Neuronal stem cell (in vitro differentiated cells): ENCODE measurements at regions not wholly inside any gene's neighbourhood (a gene's known extent, or its start where the extent isn't known, plus 50 kb on each side); places are given as distances from the start of the nearest gene placed in this dataset.
"Not testable (repeated sequence)": the region's sequence is repeated elsewhere in the genome, so short reads cannot be mapped to it uniquely, and the experiment has no call there.

Source experiments
- DNase-seq: peaks from one replicate; pipeline ENCODE4 v3.0.0-alpha.2; 2013; ENCODE audit warnings: low spot score
- H2AFZ ChIP-seq: one replicate; pipeline ENCODE4 v1.6.1; 2013; ENCODE audit warnings: mild to moderate bottlenecking, low read length, inconsistent platforms
- H2AK5ac ChIP-seq: 2 replicates; pipeline ENCODE4 v1.6.1; 2013; ENCODE audit warnings: low read depth, mild to moderate bottlenecking, inconsistent platforms, low read length, moderate library complexity, mixed read lengths
- H2BK120ac ChIP-seq: 2 replicates; pipeline ENCODE4 v1.6.1; 2013; ENCODE audit warnings: low read depth, mild to moderate bottlenecking, inconsistent platforms, low read length, moderate library complexity, mixed read lengths
- H2BK12ac ChIP-seq: one replicate; pipeline ENCODE4 v1.6.1; 2013; ENCODE audit warnings: low read length, inconsistent platforms
- H2BK15ac ChIP-seq: 2 replicates; pipeline ENCODE4 v1.6.1; 2013; ENCODE audit warnings: mild to moderate bottlenecking, low read length, inconsistent platforms, mixed read lengths
- H2BK5ac ChIP-seq: one replicate; pipeline ENCODE4 v1.6.1; 2013; ENCODE audit warnings: inconsistent platforms, mild to moderate bottlenecking, low read length, moderate library complexity
- H3K14ac ChIP-seq: one replicate; pipeline ENCODE4 v1.6.1; 2013; ENCODE audit warnings: low read length, inconsistent platforms
- H3K18ac ChIP-seq: 2 replicates; pipeline ENCODE4 v1.6.1; 2013; ENCODE audit warnings: low read length, inconsistent platforms
- H3K23ac ChIP-seq: 2 replicates; pipeline ENCODE4 v1.6.1; 2013; ENCODE audit warnings: low read depth, mild to moderate bottlenecking, mixed read lengths, low read length, inconsistent platforms; ENCODE audit not compliant: poor library complexity
- H3K27ac ChIP-seq: replicated peaks from 3 replicates; pipeline ENCODE4 v1.5.1; 2013; ENCODE audit warnings: low read length, inconsistent platforms
- H3K27me3 ChIP-seq, 3 experiments: 2 replicates each; pipeline ENCODE4 v1.6.1; 2013; ENCODE audit warnings: low read length in 3 of 3, mild to moderate bottlenecking in 2 of 3, inconsistent platforms in 1 of 3, low read depth in 1 of 3, mixed read lengths in 1 of 3, moderate library complexity in 1 of 3; ENCODE audit not compliant: control insufficient read depth in 3 of 3, insufficient read depth in 3 of 3
- H3K36me3 ChIP-seq, 2 donors: replicated peaks in 1 of 2; 2 replicates each; pipeline ENCODE4 v1.6.1; 2013; ENCODE audit warnings: low read length in 2 of 2; ENCODE audit not compliant: control insufficient read depth in 2 of 2, insufficient read depth in 2 of 2
- H3K4ac ChIP-seq: 2 replicates; pipeline ENCODE4 v1.6.1; 2013; ENCODE audit warnings: inconsistent platforms, mild to moderate bottlenecking, low read length, moderate library complexity
- H3K4me1 ChIP-seq, 2 donors: 1 replicate in 1 of 2; 2 replicates in 1 of 2; pipeline ENCODE4 v1.6.1; 2013; ENCODE audit warnings: low read length in 2 of 2, low read depth in 1 of 2; ENCODE audit not compliant: control insufficient read depth in 2 of 2, insufficient read depth in 1 of 2
- H3K4me2 ChIP-seq: one replicate; pipeline ENCODE4 v1.6.1; 2013; ENCODE audit warnings: mild to moderate bottlenecking, low read length, inconsistent platforms; ENCODE audit not compliant: insufficient read depth, poor library complexity, severe bottlenecking
- H3K4me3 ChIP-seq, 2 donors: 2 replicates each; pipeline ENCODE4 v1.5.1; 2013; ENCODE audit warnings: low read length in 2 of 2, mild to moderate bottlenecking in 2 of 2, inconsistent platforms in 1 of 2, moderate library complexity in 1 of 2
- H3K79me1 ChIP-seq: one replicate; pipeline ENCODE4 v1.6.1; 2013; ENCODE audit warnings: low read depth, mild to moderate bottlenecking, inconsistent platforms, low read length, moderate library complexity
- H3K9ac ChIP-seq: one replicate; pipeline ENCODE4 v1.6.1; 2013; ENCODE audit warnings: mild to moderate bottlenecking, low read depth, low read length, inconsistent platforms; ENCODE audit not compliant: poor library complexity
- H3K9me3 ChIP-seq, 2 donors: replicated peaks in 1 of 2; 2 replicates each; pipeline versions ENCODE3 to v1.6.1; 2013; ENCODE audit warnings: low read length in 2 of 2, mild to moderate bottlenecking in 2 of 2, inconsistent platforms in 1 of 2, low read depth in 1 of 2, mixed read lengths in 1 of 2, moderate library complexity in 1 of 2; ENCODE audit not compliant: control insufficient read depth in 2 of 2, insufficient read depth in 1 of 2
- H4K8ac ChIP-seq: one replicate; pipeline ENCODE4 v1.6.1; 2013; ENCODE audit warnings: low read depth, mild to moderate bottlenecking, inconsistent platforms, low read length, moderate library complexity
- H4K91ac ChIP-seq: one replicate; pipeline ENCODE4 v1.6.1; 2013; ENCODE audit warnings: low read length, low read depth, mild to moderate bottlenecking, inconsistent platforms; ENCODE audit not compliant: poor library complexity
- WGBS, 2 donors: extraction: QIAGEN DNeasy Blood & Tissue Kit; methylation state at CpG; one replicate each; pipeline ENCODE4 v1.1.7; 2013; ENCODE audit warnings: missing lambda C conversion rate in 2 of 2, mixed read lengths in 1 of 2; ENCODE audit not compliant: insufficient read length in 2 of 2, insufficient replicate concordance in 1 of 2; ENCODE audit errors: extremely low coverage in 2 of 2; 5-methylcytosine and 5-hydroxymethylcytosine counted together

DNA sequence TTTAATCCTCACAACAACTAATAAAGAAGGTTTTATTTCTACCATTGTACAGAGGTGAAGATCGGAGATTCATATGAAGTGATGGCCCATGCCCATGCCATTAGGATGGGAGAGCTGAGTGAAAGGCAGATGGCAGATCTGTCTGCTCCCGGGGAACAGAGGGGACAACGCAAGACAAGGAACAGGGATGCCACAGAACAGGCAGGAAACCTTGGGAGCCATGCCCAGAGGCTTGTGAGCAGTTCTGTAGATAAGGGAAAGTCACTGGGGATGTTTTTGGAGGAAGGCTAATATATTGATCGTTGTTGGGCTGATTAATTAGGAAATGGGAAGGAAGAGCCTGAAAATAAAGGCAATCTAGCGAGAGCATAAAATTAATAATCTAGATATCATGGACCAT, 73.1 kb upstream of the ITGB1 start:
- Histone ChIP-seq H3K18ac (no peak overlapping the region), H3K14ac (no peak overlapping the region), H3K27ac (no peak overlapping the region), H2AFZ (no peak overlapping the region), H3K4me1 (no peaks in the 10 kb centered on the region), H2AK5ac (no peak overlapping the region), H2BK12ac (no peak overlapping the region), H3K79me1 (no peaks in the 10 kb centered on the region), H3K4me3 (no peak overlapping the region), H3K27me3 (peaks cover 0 to 13% (median 0%) of the 10 kb centered on the region in 3 experiments), H3K4ac (no peak overlapping the region), H2BK15ac (no peak overlapping the region), H2BK5ac (no peak overlapping the region), H3K9me3 (no peaks in the 10 kb centered on the region), H4K8ac (no peak overlapping the region), H3K9ac (no peak overlapping the region), H4K91ac (no peak overlapping the region), H3K23ac (no peak overlapping the region), H3K36me3 (no peaks in the 10 kb centered on the region), H3K4me2 (no peak overlapping the region), H2BK120ac (no peak overlapping the region)
- no CpG with 5 or more reads among the region's 5 CpGs for WGBS, 2 donors
- DNase-seq, result no peak

- H3K9ac ChIP-seq, H2BK5ac ChIP-seq, H2BK12ac ChIP-seq, H2AFZ ChIP-seq, H3K23ac ChIP-seq, H2BK15ac ChIP-seq, DNase-seq, H2BK120ac ChIP-seq, H3K14ac ChIP-seq, H3K36me3 ChIP-seq, H4K8ac ChIP-seq, H3K4me2 ChIP-seq, H4K91ac ChIP-seq, H3K27ac ChIP-seq, H3K79me1 ChIP-seq, H3K18ac ChIP-seq, H3K4me1 ChIP-seq, H3K9me3 ChIP-seq, H3K4ac ChIP-seq, H2AK5ac ChIP-seq, H3K4me3 ChIP-seq: not testable (repeated sequence)
- peaks cover 0 to 17% (median 0%) of the 10 kb centered on the region in 3 experiments for H3K27me3 ChIP-seq
- no CpG with 5 or more reads among the region's 5 CpGs for WGBS, 2 donors
Observed at GRCh38 chr10:33028515-33028914, 70.5 kb upstream of the ITGB1 start.

- H2AFZ ChIP-seq, result no peak overlapping the region
- H3K18ac ChIP-seq, result no peak overlapping the region
- H3K4me3 ChIP-seq, result no peak overlapping the region
- H2BK120ac ChIP-seq, result no peak overlapping the region
- peaks cover 0 to 13% (median 0%) of the 10 kb centered on the region in 3 experiments for H3K27me3 ChIP-seq
- no peak overlapping the region for H2BK5ac ChIP-seq
- H2BK12ac ChIP-seq, result no peak overlapping the region
- no CpG with 5 or more reads among the region's 6 CpGs for WGBS, 2 donors
- H2BK15ac ChIP-seq, result no peak overlapping the region
- H3K23ac ChIP-seq, result no peak overlapping the region
- no peak overlapping the region for H3K27ac ChIP-seq
- H4K8ac ChIP-seq, result no peak overlapping the region
- no peak overlapping the region for H3K4ac ChIP-seq
- H3K9me3 ChIP-seq, result no peaks in the 10 kb centered on the region
- H3K4me1 ChIP-seq, result no peaks in the 10 kb centered on the region
- H3K36me3 ChIP-seq, result no peaks in the 10 kb centered on the region
- no peak for DNase-seq
- no peak overlapping the region for H3K4me2 ChIP-seq
- H3K9ac ChIP-seq, result no peak overlapping the region
- no peak overlapping the region for H4K91ac ChIP-seq
- no peak overlapping the region for H3K14ac ChIP-seq
- no peak overlapping the region for H2AK5ac ChIP-seq
- H3K79me1 ChIP-seq, result no peaks in the 10 kb centered on the region
Observed at GRCh38 chr10:33027088-33027487, 69.1 kb upstream of the ITGB1 start.

DNA sequence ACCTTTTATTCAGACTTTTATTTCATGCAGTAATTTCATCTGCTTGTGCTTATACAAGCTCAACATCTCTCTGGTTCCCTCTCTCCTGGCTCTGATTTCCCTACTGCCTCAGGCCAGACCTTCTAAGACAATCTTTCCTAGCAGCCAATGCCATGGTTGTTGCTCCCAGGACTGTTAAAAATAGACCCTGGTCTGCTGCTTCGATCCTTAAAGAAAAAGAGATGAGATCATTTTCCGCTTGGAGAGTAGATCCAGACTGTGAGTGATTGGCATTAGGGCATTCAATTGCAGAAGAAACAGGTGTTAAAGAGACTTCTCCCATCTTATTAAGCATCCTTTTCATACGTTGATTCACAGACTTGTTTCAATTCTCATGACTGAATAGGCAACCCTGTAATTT, 68.4 kb upstream of the ITGB1 start:
- no peak overlapping the region for H3K9ac ChIP-seq
- no peak overlapping the region for H3K18ac ChIP-seq
- no peak overlapping the region for H3K27ac ChIP-seq
- H3K4me1 ChIP-seq, result no peaks in the 10 kb centered on the region
- no peaks in the 10 kb centered on the region for H3K36me3 ChIP-seq
- no peak overlapping the region for H3K4ac ChIP-seq
- no peak overlapping the region for H4K91ac ChIP-seq
- no peak overlapping the region for H2BK5ac ChIP-seq
- no peak for DNase-seq
- no peak overlapping the region for H4K8ac ChIP-seq
- no peak overlapping the region for H2AK5ac ChIP-seq
- WGBS, 2 donors, result no CpG with 5 or more reads among the region's 3 CpGs
- H2BK120ac ChIP-seq, result no peak overlapping the region
- H2BK15ac ChIP-seq, result no peak overlapping the region
- no peak overlapping the region for H2BK12ac ChIP-seq
- H3K27me3 ChIP-seq, result peaks cover 0 to 12% (median 0%) of the 10 kb centered on the region in 3 experiments
- H3K23ac ChIP-seq, result no peak overlapping the region
- H3K4me3 ChIP-seq, result no peak overlapping the region
- H3K4me2 ChIP-seq, result no peak overlapping the region
- H3K9me3 ChIP-seq, result no peaks in the 10 kb centered on the region
- no peak overlapping the region for H3K14ac ChIP-seq
- H2AFZ ChIP-seq, result no peak overlapping the region
- H3K79me1 ChIP-seq, result no peaks in the 10 kb centered on the region
